Fibroblast of skin of left biceps (primary cell): ENCODE measurements at regions not wholly inside any gene's neighbourhood (a gene's known extent, or its start where the extent isn't known, plus 50 kb on each side); places are given as distances from the start of the nearest gene placed in this dataset.

Experiments
- DNase-seq, 2 experiments: peaks; one replicate each; pipeline ENCODE4 v3.0.0-alpha.2; 2013; ENCODE audit warnings: low read depth in 2 of 2

DNA sequence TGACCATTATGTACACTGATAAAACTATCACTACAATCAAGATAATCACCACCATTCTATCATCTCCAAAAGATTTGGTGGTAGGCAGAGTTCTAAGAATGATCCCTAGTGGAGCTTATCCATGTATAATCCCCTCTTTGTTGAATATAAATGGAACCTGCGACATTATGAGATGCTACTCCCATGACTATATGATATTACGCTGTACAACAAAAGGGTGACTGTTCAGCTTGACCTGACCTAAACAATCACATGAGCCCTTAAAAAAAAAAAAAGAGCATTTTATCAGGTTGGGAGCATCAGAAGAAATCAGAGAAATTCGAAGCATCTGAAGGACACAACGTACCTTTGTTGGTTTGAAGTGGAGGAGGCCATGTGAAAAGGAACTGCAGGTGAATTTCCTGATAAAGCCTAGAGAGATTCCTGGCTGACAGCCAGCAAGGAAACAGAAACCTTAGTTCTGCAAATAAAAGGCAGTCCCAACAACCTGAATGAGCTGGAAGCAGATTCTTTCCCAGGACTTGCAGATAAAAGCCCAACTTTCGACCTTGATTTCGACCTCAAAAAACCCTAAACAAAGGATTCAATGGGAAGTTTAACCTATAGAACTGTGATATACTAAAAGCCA, 270.7 kb downstream of the ADRA2A start:
- DNase-seq = no peak

DNA sequence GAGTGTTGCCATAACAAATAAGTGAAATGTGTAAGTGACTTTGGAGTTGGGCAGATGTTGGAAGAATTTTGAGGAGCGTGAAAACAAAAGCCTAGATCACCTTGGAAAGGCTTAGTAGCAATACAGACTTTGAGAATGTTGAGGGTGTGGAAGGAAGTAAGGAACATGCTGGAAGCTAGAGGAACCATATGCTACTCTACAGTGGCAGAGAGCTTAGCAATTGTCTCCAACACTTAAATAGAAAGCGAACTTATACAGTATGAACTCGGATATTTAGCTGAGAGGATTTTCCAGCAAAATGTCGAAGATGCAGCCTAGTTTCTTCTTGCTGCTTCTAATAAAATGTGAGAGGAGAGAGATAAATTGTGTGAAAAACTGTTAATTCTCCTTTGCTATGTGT, 271.2 kb downstream of the ADRA2A start:
- no peak for DNase-seq

DNA sequence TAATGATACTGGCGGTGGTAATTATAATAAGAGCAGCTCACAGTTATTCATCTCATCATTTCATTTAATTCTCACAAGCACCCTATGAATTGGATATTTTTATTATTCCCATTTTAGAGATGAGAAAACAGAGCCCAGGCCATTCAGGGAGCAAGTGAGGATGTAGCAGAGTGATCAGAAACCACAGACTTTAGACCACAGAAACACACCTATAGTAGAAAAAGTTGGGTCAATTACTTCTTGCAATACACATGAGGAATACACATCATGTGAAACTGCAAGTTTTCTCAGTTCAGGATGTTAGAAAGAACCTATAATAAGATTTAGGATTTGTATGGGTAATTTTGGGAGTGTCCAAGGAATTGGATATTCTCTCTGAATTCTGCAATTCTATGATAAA, 278.0 kb downstream of the ADRA2A start:
- no peak for DNase-seq

DNA sequence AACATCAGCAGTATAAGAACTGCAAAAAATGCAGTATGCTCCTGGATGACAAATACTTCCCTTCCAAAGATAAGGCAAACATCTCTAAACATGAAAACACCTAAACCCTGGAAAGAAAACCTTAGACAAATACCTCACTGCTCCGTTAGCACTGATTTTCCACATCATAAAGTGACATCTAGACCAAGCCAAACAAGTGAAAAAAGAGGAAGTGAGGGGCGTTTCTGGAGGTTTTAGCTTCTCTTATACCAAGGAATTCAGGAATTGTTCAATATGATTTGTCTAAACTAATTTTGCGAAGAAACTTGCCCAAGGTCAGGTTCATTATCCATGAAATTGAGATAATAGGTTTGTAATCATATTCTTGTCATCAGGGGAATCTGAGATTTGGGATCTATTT, 279.7 kb downstream of the ADRA2A start:
- no peak for DNase-seq

DNA sequence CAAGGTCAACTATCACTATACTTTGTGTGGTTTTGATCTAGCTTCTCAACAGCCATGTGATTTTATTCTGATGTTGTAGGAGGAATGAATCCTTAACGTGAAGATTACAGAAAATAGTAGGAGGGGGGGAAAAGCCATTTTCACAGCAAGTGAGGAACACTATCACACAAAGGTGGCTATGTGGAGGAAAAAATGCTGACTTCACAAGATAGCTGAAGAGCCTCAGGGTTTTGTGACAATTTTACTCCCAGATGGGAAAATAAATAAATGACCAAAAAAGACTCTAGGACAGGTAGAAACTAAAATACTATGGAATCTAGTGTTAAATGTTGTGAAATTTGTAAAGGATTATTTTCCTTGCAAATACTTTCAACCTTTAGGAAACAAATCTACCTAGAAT, 281.0 kb downstream of the ADRA2A start:
- no peak for DNase-seq

DNA sequence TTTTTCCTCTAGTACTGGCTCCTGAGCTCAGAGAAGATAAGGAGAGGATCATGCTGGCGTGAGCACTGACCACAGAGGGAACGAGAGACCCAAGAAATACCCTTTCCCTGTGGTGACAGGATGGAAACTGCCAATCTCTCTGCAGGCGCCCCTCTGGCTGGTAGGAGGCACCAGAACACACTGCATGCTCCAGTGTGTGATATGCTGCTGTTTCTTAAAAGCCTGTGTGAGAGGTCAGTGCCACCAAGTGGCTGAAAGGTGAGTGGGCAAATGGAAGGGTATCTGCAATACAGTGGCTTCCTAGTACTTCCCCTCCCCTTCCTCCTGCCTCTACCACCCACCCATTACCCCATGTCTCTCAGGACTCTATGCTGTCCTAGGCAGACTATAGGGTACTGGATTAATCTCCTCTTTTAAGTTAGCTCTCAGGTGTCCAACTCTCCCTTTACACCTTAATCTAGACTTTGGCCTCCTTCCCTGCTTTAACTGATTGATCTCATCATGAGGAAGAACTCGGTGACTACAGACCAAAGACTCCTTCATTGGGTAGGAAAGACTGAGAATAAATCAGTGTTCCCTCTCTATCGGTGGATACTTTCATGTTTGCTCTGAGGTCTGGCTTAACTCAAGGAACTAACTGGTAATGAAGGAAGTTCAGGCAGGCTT, 283.6 kb downstream of the ADRA2A start:
- no peak for DNase-seq

DNA sequence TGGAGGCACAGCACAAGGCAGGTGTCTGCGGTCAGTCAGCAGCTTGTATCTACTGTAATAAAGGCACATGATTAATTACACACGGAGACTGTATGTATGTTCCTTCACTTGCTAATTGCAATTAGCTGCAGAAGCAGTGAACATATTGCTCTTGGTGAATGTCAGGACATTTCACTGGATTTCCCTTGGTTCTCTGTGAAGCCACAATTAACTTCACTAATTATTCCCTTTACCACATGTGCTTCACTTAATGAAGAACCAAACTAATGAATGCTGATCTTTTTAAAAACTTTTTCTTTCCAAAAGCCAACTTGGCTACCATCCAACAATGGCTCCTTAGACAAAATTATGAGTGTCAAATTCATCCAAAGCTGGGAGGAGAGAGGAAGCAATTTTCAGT, 290.7 kb downstream of the ADRA2A start:
- no peak for DNase-seq

DNA sequence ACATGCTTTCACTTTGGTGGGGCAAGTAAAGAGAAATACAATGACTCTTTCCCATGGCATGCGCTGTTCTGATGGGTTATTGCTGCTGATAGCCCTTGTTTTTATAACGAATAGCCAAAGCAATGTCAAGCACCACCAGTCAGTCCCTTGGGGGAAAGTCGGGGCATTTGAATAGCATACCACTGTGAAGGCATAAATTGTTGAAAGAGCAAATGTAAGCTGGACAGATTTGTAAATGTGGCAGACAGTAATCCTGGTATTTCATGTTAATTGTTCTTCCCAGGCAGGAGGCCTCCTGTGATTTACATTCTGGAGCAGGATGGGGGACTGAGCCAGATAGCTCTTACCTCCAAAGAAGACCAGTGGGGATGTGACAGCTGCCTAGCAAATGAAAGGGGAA, 293.3 kb downstream of the ADRA2A start:
- DNase-seq = no peak

DNA sequence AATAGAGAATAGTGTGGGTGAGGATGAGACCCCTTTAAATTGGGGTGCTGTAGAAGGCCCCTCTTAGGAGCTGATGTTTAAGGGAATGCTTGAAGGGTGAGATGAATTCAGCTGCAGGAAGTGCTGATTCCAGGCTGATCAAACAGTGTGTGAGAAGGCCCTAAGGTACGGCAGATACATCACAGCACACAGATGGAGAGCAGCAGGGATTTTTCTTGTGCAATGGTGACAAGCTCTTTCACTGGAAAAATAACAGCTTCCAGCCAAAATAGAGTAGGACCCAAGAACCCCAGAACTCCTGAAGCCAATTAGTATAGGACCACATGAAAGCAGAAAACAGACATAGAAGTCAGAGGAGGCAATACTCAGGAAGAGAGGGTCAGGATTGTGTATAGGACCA, 296.9 kb downstream of the ADRA2A start:
- no peak for DNase-seq

DNA sequence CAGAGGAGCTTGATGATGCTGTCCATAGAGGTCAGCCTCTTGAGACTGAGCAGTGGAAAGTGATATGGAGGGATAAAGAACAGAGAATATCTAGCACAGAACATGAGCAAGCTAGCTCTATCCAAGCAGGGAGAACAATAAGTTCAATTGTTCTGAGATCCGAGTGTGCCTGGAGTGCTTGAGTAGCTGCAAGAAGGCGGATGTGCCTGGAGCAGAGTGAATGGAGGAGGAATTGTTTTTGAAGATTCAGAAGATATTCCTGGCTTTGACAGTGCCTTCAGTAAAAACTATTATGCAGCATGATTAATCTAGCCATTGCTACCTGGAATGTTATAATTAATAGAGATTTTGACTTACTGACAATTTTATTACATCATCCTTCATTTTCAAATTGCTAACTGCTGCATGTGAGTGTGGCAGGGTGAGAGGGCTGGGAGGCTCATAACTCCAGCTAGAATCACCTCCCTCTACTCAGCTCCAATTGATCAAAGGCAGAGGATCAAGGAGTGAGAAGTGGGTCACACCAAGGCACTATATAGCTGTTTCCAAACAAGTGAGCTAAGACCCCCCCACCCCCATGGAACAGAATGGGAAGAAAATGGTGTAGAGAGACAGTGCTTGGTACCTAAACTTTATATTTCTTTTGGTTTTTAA, 302.8 kb downstream of the ADRA2A start:
- DNase-seq = no peak

DNA sequence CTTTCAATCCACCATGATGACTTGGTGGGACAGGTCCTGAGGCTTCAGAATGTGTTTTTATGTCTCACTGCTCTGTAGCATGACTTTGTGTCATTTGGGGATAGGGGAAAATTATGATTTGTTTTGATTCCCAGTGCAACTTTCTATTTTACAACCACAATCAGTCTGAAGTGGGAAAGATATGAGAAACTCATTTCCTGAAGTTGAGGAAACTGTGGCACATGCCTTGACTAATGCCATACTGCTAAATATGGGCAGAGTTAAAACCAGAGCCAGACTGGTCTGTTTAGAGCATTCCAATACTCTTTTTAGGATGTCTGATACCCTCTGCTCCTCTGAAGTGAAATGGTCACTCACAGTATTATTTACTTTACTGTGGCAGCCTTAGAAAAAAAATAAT, 307.7 kb downstream of the ADRA2A start:
- DNase-seq = no peak

DNA sequence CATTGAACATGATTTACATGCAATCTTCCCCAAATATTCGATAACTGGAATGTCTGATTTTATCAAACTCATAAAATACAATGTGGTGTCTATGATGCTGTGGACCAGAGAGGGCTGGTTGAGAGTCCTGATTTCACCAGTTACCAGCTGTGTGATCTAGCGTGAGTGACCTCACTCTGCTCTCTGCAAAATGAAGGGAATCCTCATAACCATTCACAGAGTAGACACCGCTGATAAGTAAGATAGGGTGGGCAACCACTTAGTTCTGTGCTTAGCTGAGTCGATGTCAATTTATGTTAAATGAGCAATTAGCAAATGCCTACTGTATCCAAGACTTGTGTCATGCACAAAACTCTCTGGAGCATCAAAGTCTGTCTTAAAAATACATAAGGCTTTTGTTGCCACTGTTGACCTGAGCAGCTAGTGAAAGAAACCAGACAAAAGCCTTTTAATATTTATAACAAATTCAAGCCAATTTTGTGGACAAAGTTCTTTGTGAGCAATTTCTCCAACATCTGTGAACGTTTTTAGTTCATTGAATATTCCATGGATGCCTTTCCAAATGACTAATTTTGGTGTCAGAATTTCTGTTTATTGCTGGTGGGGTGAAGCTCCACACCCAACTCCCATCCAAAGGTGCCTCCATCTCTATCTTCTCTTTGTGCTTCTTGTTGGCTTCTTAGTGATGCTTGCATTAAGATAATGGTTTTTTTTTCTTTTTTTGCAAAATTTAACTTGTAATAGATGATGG, 314.2 kb downstream of the ADRA2A start:
- DNase-seq = no peak

DNA sequence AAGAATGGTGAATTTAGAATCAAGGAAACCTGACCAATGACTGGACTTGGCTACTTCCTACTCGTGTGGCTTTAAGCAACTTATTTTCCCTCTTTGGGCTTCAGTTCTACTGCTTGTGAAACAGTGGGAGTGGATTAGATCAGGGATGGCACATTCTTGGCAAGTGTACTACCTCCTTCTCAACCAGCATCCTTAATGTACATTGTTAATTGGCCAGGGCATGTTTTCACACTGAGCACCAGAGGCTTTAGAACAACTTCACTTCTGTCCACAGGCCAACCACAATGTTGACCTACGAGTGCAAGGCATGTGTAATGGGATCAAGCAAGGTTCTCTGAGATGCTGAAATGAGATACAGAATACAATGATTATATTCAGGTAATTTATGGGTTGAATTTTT, 315.3 kb downstream of the ADRA2A start:
- DNase-seq = no peak

DNA sequence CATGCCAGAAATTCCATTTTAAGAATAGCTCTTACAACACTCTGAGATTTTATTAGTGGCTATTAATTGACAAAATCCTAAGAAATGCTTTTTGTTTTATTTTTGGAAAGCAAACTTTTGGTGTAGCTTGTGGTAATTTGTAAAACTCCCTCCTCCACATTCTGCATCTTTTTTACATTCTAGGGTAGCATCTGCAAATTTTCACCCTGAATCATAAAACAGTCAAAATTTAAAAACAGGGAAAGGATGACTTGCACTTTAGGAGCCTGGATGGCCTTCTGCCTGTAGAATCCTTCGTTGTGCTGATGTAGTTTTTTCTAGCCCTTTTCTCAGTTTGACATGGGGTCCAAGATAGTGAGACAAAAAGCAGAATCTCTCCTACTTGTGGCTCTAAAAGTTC, 316.1 kb downstream of the ADRA2A start:
- no peak for DNase-seq

DNA sequence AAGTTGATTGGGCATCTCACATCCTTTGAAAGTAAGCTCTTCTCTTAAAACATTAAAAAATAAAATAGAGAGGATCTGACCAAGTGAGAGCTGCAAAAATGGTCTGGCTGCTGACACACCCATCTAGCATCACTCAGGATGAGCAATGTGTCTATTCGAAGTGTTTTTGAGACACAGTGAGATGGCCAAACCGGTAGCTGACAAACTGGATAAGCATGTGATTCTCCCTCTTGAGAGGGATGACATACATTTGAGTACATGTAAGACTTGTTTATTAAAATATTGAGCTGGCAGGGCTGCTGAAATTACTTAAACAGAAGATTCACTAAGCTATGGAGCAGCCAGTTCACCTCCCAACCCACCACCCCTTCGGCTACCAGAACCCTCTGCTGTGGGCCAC, 333.9 kb downstream of the ADRA2A start:
- no peak for DNase-seq

DNA sequence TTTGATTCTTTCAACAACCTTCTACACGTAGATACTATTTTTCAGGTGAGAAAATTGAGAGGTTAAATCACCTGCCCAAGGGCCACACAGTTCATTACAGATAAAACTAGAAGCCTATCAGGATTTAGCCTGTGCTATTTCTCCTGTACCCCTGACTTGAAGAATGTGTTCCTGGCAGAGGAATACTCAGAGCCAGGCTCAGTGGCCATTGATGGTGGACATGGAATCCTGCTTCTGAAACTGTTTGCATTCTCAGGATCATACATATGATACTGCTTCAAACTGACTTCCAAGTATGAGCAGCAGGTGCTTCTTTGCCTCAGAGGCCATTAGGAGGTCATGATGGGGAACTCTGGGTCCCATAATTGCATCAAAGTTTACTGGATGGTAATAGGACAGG, 348.6 kb downstream of the ADRA2A start:
- DNase-seq = no peak

DNA sequence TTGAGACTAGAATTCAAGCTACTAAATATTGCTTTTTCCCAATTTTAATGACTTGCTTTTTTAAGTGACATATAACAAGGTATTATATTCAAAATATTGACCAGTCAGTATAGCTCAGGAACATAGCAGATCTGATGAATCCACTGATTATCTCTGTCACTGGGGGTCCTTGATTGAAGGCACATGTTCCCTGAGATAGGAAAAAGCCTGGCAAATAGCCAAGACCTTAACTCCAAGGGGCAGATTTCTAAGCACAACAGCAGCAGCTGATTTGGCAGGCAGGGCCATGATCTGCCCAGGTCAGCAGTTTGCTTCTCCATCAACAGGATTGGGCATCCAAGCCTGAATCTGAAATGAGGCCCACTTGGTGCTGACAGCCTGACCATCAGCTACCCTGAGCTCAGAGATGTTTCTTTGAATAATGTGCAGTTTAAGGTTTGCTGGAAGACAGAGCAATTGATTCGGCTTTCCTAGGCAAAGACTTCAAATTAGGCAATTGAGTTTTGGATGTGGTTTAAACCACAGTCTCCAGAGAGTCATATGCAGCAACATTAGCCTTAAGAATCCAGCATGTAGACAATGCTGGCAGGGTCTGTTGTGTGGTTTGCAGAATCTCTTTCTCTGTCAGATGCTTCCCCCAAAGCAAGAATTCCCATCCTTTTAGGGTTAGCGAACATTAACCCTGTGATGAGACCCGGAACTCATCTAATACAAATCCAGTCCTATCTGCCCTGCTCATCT, 352.6 kb downstream of the ADRA2A start:
- peak in 1 of 2 experiments; percentile 1 for DNase-seq

DNA sequence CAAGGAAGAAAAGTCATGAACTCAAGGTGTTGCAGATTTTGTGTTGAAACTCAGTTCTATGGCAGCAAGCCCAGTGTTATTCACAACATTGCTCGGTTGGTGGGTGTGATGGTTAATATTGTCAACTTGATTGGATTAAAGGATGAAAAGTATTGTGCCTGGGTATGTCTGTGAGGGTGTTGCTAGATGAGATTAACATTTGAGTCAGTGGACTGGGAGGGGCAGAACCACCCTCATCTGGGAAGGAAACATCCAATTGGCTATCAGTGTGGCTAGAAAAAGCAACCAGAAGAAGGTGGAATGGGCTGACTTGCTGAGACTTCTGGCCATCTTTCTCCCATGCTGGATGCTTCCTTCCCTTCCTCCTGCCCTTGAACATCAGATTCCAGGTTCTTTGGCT, 353.2 kb downstream of the ADRA2A start:
- no peak for DNase-seq

DNA sequence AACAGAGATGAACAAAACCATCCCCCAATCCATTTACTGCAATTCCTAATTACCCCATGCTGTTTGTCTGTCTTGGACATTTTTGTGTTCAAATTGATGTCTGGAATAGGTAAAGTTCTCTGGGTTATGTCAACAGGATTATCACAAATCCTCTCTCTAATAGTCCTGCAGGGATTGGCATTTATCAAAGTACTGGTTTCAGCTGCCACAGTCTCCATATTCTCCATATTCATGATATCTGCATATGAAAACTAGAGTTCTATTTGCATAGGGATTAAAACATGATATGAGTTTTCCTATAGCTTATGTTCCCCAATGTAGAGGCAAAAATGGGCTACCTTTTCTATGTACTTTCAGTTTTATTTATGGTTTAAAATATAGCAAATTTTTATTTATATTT, 355.8 kb downstream of the ADRA2A start:
- no peak for DNase-seq

DNA sequence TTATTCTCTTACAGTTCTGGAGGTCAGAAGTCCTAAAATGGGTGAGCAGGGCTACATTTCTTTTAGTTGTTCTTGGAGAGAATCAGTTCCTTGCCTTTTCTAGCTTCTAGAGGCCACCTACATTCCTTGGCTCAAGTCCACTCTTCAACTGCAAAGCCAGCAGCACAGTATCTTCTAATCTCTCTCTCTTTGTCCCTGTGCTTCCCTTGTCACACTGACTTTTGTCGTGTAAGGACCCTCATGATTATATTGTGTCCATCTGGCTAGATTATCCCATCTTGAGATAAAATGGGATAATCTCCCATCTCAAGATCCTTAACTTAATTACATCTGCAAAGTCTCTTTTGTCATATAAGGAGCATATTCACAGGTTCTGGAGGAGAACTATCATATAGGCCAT, 359.0 kb downstream of the ADRA2A start:
- DNase-seq = no peak

DNA sequence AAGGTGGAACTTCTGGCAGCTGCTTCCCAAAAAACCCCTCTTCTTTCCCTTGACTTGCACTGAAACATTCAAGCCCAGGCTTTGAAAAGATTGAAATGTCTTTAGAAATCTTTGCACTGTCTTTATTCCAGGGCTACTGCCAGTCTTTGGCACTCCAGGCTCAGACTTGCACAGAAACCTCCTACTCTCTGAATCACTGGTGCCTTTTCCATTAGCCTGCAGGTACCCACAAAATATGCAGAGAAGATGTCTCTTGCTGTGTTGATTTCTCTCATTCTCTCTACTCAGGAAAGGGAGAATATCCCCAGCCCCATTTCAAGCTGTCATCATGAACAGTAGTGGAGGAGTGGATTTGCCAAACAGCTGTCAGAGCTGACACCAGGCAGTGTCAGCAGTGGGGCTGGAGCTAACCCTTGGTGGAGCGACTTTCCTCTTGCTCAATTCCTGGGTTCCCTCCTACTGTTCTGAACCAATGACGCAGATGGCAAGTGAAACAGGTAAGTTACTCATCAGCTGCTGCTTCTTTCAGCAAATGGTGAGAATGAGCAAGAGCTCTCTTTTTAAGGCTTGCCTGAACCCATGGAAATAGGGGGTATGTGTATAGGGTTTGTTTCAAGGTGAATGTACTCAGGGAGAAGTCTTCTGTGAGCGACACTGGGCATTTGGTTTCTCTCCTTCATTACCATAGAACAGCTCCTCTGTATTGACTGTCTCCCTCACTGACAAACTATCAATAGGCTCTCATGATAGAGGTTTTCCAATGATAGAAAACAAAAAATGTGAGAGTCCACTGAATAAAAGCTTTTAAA, 362.4 kb downstream of the ADRA2A start:
- DNase-seq = no peak
